HepG2 (cell line): ENCODE measurements at regions not wholly inside any gene's neighbourhood (a gene's known extent, or its start where the extent isn't known, plus 50 kb on each side); places are given as distances from the start of the nearest gene placed in this dataset.

Experiments
- ATAC-seq: fragments of 200-7000 bp; cut with Tn5 transposase; 3 replicates; pipeline ENCODE4 v1.9.1; 2020; ENCODE audit warnings: mild to moderate bottlenecking, moderate library complexity
- BruUV-seq: library from RNA; stranded (reverse); fragments of 400-500 nt; replicated peaks from 2 replicates; lab custom pipeline; 2021; lab: Mats Ljungman, UMichigan
- CTCF ChIA-PET: fragments of 300-600 bp; formaldehyde crosslinking; extraction: SDS; loops from one replicate; lab custom pipeline; 2021; ENCODE audit warnings: low total read pairs, inconsistent platforms, low intra/inter-chr PET ratio; lab: Yijun Ruan, JAX
- POLR2A ChIA-PET: fragments of 350-600 bp; sonication (Branson Sonifier 250); formaldehyde crosslinking; loops from one replicate; lab custom pipeline; 2020; ENCODE audit warnings: antibody characterized with exemption, inconsistent platforms; lab: Yijun Ruan, JAX
- DNase-seq: peaks from one replicate; pipeline ENCODE4 v3.0.0-alpha.2; 2015; ENCODE audit warnings: low spot score
- FAIRE-seq: peaks from 3 replicates; lab custom pipeline; 2011; peaks lifted over from hg19 to GRCh38; lab: Jason Lieb, UNC
- H2AFZ ChIP-seq: one replicate; pipeline ENCODE4 v1.6.1; 2011; ENCODE audit warnings: low read length, inconsistent platforms
- H3K27ac ChIP-seq: fragments of 300-600 bp; 3 replicates; pipeline ENCODE4 v1.8.0; 2011; ENCODE audit warnings: mixed run types, mild to moderate bottlenecking, mixed read lengths, low read length, inconsistent platforms; ENCODE audit not compliant: insufficient read depth; ENCODE audit errors: extremely low read length
- H3K27me3 ChIP-seq, 2 experiments: fragments of 200-600 bp in 1 of 2; 2 replicates in 1 of 2; 3 replicates in 1 of 2; pipeline versions ENCODE4 v1.6.0 to v1.8.0; 2011; ENCODE audit warnings: low read length in 2 of 2, mild to moderate bottlenecking in 2 of 2, moderate library complexity in 2 of 2, inconsistent platforms in 1 of 2; ENCODE audit not compliant: insufficient read depth in 2 of 2, control insufficient read depth in 1 of 2
- H3K36me3 ChIP-seq, 2 experiments: fragments of 200-600 bp in 1 of 2; replicated peaks in 1 of 2; 2 replicates in 1 of 2; 3 replicates in 1 of 2; pipeline versions ENCODE4 v1.5.1 to v1.8.0; 2011; ENCODE audit warnings: low read length in 2 of 2, inconsistent platforms in 1 of 2; ENCODE audit not compliant: insufficient read depth in 2 of 2, control insufficient read depth in 1 of 2
- H3K4me1 ChIP-seq: 2 replicates; pipeline ENCODE4 v1.5.1; 2012; ENCODE audit warnings: low read length, inconsistent platforms; ENCODE audit not compliant: insufficient read depth
- H3K4me2 ChIP-seq: 2 replicates; pipeline ENCODE4 v1.6.0; 2011; ENCODE audit warnings: low read depth, low read length, inconsistent platforms
- H3K4me3 ChIP-seq, 3 experiments: fragments of 200-600 bp in 1 of 3; sonication (generic), shearing (Covaris generic) in 1 of 3; replicated peaks in 1 of 3; 2 replicates each; pipeline ENCODE4 v1.5.1; 2011 to 2016; ENCODE audit warnings: low read length in 3 of 3, inconsistent platforms in 2 of 3, low read depth in 2 of 3, mild to moderate bottlenecking in 2 of 3, control low read depth in 1 of 3, mixed read lengths in 1 of 3; ENCODE audit not compliant: insufficient read depth in 1 of 3
- H3K79me2 ChIP-seq: one replicate; pipeline ENCODE4 v1.6.1; 2011; ENCODE audit warnings: low read length, inconsistent platforms; ENCODE audit not compliant: insufficient read depth
- H3K9ac ChIP-seq: 2 replicates; pipeline ENCODE4 v1.6.0; 2011; ENCODE audit warnings: mild to moderate bottlenecking, low read depth, low read length, inconsistent platforms; ENCODE audit not compliant: insufficient read depth
- H3K9me3 ChIP-seq: 2 replicates; pipeline ENCODE4 v1.5.1; 2012; ENCODE audit warnings: mild to moderate bottlenecking, low read length
- H4K20me1 ChIP-seq: 2 replicates; pipeline ENCODE4 v1.6.0; 2011; ENCODE audit warnings: inconsistent platforms, mild to moderate bottlenecking, low read length, moderate library complexity; ENCODE audit not compliant: insufficient read depth
- CCAR2 ChIP-seq: fragments of 200-400 bp; formaldehyde crosslinking; optimal IDR thresholded peaks from 2 replicates; pipeline ENCODE3; 2018; ENCODE audit warnings: low read depth, mild to moderate bottlenecking, low read length, moderate library complexity
- FOXJ3 ChIP-seq: sonication (generic); formaldehyde crosslinking; IDR thresholded peaks from 2 replicates; pipeline ENCODE4 v1.4.0; 2020; ENCODE audit warnings: missing genetic modification reagents, mild to moderate bottlenecking, borderline replicate concordance
- FOXK1 ChIP-seq: sonication (generic); formaldehyde crosslinking; IDR thresholded peaks from 2 replicates; pipeline ENCODE4 v1.4.0; 2020; ENCODE audit warnings: low read depth, missing genetic modification reagents, borderline replicate concordance
- HDAC6 ChIP-seq: fragments of 200-600 bp; sonication (generic); IDR thresholded peaks from 2 replicates; pipeline ENCODE4 v1.7.0; 2017; ENCODE audit warnings: mild to moderate bottlenecking, antibody characterized with exemption, low read length, low read depth
- ISL2 ChIP-seq: sonication (generic); formaldehyde crosslinking; IDR thresholded peaks from 2 replicates; pipeline ENCODE4 v1.5.0; 2020; ENCODE audit warnings: missing genetic modification reagents
- KLF16 ChIP-seq, 2 experiments: sonication (generic) in 1 of 2; formaldehyde crosslinking in 1 of 2; IDR thresholded peaks; 2 replicates each; pipeline versions ENCODE4 v1.6.1 to v1.8.0; 2016 to 2023; ENCODE audit warnings: missing genetic modification reagents in 2 of 2, missing compliant biosample characterization in 1 of 2
- NFKBIZ ChIP-seq: IDR thresholded peaks from 2 replicates; pipeline ENCODE4 v1.6.1; 2018; ENCODE audit warnings: missing genetic modification reagents, missing compliant biosample characterization
- NR1H2 ChIP-seq: sonication (generic); formaldehyde crosslinking; IDR thresholded peaks from 2 replicates; pipeline ENCODE4 v1.8.1; 2022; ENCODE audit warnings: low read depth, missing genetic modification reagents, borderline replicate concordance
- RBFOX2 ChIP-seq: fragments of 200-400 bp; formaldehyde crosslinking; IDR thresholded peaks from 2 replicates; pipeline ENCODE4 v1.6.1; 2017; ENCODE audit warnings: low read depth, mild to moderate bottlenecking, low read length
- ZFP90 ChIP-seq: sonication (generic); formaldehyde crosslinking; IDR thresholded peaks from 2 replicates; pipeline ENCODE4 v1.8.0; 2022; ENCODE audit warnings: missing genetic modification reagents, mild to moderate bottlenecking, inconsistent platforms, borderline replicate concordance
- ZIK1 ChIP-seq: sonication (generic); formaldehyde crosslinking; IDR thresholded peaks from 2 replicates; pipeline ENCODE4 v1.5.0; 2020; ENCODE audit warnings: mild to moderate bottlenecking, low read depth, missing genetic modification reagents, borderline replicate concordance
- WGBS: methylation state at CpG from one replicate; pipeline ENCODE4 v1.1.6; 2017; ENCODE audit warnings: low lambda C conversion rate; 5-methylcytosine and 5-hydroxymethylcytosine counted together
- in situ Hi-C: cut with HindIII; loops from 2 replicates; pipeline ENCODE4 v1.10.0; 2017; ENCODE audit warnings: low pct_unique_long_range_greater_than_20kb; ENCODE audit not compliant: extremely low pct_ligation_motif_present
- intact Hi-C: fragments of 100-400 bp; cut with micrococcal nuclease; formaldehyde crosslinking; loops from one replicate; pipeline ENCODE4 v1.10.0; 2022; ENCODE audit not compliant: unreplicated experiment
- TF ChIP-seq, protein P1 (sequence below): sonication (generic); formaldehyde crosslinking; IDR thresholded peaks from 2 replicates; pipeline ENCODE4 v1.8.0; 2022; ENCODE audit warnings: missing genetic modification reagents, mild to moderate bottlenecking, moderate library complexity, borderline replicate concordance
- TF ChIP-seq, protein P2 (sequence below): sonication (generic); formaldehyde crosslinking; IDR thresholded peaks from 2 replicates; pipeline ENCODE4 v1.4.0; 2020; ENCODE audit warnings: missing genetic modification reagents

DNA sequence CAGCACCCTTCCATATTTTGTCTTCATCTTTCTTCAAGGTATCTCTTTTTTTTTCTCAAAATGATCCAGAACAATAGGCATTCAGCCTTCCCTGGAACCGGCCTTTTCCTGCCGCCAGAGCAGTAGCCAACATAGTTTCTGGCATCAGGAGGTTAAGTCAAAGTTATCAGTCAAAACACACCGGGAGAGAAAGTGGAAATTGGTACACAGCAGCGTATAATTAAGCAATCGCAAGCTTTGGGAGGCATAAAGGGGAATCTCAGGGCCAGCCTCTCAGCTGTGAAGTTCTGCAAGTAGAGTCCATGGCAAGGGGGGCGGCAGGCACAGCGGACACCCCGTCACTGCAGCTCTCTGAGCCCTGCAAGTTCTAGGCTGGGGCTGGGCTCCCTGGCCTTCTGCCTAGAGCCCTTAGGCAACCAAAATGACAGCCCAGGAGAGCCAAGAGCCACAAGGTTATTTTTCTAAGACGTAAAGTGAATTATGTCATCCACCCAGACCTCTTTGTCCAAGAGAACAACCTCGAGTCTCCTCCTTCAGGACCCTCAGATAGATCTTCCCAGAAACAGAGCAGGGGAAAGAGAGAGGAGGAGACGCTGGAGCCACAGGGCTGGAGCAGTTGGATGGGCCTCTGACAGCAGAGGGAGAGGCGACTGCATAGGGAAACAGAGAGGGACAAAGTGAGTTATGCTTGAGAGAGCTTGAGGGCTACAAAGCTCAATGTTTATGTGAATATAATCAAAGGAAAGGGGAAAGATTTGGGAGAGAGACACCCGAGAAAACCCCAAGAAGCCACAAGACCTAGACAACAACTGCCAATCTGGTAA lies 114.7 kb downstream of the BCL2L11 start:
- Histone ChIP-seq H3K9ac (no peak overlapping the region), H2AFZ (no peak overlapping the region), H3K36me3 (peaks cover 2 to 16% of the 10 kb centered on the region in 2 experiments; a peak in 2 of 5 replicates), H3K27ac (no peak overlapping the region), H3K4me2 (no peak overlapping the region), H3K9me3 (0 out of 2 replicates have a peak, but pooled peaks cover 2% of the 10 kb centered on the region), H3K4me1 (no peaks in the 10 kb centered on the region), H3K79me2 (no peaks in the 10 kb centered on the region), H3K27me3 (no peaks in the 10 kb centered on the region), H3K4me3 (no peak overlapping the region), H4K20me1 (no peaks in the 10 kb centered on the region)
- BruUV-seq, result no TSS peak
- TF ChIP-seq FOXJ3 (CRISPR knock-in tag), result no peak
- TF ChIP-seq HDAC6, result no peak
- TF ChIP-seq ZIK1 (CRISPR knock-in tag), result no peak
- no peak for TF ChIP-seq ZFP90
- no peak for TF ChIP-seq RBFOX2
- TF ChIP-seq, protein P1, sequence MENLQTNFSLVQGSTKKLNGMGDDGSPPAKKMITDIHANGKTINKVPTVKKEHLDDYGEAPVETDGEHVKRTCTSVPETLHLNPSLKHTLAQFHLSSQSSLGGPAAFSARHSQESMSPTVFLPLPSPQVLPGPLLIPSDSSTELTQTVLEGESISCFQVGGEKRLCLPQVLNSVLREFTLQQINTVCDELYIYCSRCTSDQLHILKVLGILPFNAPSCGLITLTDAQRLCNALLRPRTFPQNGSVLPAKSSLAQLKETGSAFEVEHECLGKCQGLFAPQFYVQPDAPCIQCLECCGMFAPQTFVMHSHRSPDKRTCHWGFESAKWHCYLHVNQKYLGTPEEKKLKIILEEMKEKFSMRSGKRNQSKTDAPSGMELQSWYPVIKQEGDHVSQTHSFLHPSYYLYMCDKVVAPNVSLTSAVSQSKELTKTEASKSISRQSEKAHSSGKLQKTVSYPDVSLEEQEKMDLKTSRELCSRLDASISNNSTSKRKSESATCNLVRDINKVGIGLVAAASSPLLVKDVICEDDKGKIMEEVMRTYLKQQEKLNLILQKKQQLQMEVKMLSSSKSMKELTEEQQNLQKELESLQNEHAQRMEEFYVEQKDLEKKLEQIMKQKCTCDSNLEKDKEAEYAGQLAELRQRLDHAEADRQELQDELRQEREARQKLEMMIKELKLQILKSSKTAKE (CRISPR knock-in tag), result no peak
- no peak for TF ChIP-seq NFKBIZ (CRISPR knock-in tag)
- TF ChIP-seq CCAR2, result no peak
- TF ChIP-seq NR1H2 (CRISPR knock-in tag), result no peak
- TF ChIP-seq ISL2 (CRISPR knock-in tag), result no peak
- TF ChIP-seq FOXK1 (CRISPR knock-in tag), result no peak
- TF ChIP-seq KLF16 (CRISPR knock-in tag; IDR thresholded peaks at IDR 0.05), result no peak
- TF ChIP-seq, protein P2, sequence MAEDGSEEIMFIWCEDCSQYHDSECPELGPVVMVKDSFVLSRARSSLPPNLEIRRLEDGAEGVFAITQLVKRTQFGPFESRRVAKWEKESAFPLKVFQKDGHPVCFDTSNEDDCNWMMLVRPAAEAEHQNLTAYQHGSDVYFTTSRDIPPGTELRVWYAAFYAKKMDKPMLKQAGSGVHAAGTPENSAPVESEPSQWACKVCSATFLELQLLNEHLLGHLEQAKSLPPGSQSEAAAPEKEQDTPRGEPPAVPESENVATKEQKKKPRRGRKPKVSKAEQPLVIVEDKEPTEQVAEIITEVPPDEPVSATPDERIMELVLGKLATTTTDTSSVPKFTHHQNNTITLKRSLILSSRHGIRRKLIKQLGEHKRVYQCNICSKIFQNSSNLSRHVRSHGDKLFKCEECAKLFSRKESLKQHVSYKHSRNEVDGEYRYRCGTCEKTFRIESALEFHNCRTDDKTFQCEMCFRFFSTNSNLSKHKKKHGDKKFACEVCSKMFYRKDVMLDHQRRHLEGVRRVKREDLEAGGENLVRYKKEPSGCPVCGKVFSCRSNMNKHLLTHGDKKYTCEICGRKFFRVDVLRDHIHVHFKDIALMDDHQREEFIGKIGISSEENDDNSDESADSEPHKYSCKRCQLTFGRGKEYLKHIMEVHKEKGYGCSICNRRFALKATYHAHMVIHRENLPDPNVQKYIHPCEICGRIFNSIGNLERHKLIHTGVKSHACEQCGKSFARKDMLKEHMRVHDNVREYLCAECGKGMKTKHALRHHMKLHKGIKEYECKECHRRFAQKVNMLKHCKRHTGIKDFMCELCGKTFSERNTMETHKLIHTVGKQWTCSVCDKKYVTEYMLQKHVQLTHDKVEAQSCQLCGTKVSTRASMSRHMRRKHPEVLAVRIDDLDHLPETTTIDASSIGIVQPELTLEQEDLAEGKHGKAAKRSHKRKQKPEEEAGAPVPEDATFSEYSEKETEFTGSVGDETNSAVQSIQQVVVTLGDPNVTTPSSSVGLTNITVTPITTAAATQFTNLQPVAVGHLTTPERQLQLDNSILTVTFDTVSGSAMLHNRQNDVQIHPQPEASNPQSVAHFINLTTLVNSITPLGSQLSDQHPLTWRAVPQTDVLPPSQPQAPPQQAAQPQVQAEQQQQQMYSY (CRISPR knock-in tag), result no peak
- CTCF ChIA-PET, result no interaction called here
- ATAC-seq (no peak), DNase-seq (no peak), FAIRE-seq (no peak)
- intact Hi-C loops, result no loop called here
- in situ Hi-C loops, result no loop called here
- 93% methylated on average over 12 of the region's 13 CpGs for WGBS
- POLR2A ChIA-PET, result no interaction called here
